ENCODE measurements at regions not wholly inside any gene's neighbourhood (a gene's known extent, or its start where the extent isn't known, plus 50 kb on each side); places are given as distances from the start of the nearest gene placed in this dataset.

- TF ChIP-seq POLR2A (IDR thresholded peaks at IDR 0.05; ENCODE audit: low read length) (no peak), GATA1 (IDR thresholded peaks at IDR 0.05; ENCODE audit: low read depth, low read length) (no peak)
Observed at GRCh38 chr3:107916171-107916570, 174.7 kb downstream of the CD47 start.
